Fibroblast of upper back skin (primary cell): ENCODE measurements at regions not wholly inside any gene's neighbourhood (a gene's known extent, or its start where the extent isn't known, plus 50 kb on each side); places are given as distances from the start of the nearest gene placed in this dataset.

Experiments
- DNase-seq: peaks from one replicate; pipeline ENCODE4 v3.0.0-alpha.2; 2013

DNA sequence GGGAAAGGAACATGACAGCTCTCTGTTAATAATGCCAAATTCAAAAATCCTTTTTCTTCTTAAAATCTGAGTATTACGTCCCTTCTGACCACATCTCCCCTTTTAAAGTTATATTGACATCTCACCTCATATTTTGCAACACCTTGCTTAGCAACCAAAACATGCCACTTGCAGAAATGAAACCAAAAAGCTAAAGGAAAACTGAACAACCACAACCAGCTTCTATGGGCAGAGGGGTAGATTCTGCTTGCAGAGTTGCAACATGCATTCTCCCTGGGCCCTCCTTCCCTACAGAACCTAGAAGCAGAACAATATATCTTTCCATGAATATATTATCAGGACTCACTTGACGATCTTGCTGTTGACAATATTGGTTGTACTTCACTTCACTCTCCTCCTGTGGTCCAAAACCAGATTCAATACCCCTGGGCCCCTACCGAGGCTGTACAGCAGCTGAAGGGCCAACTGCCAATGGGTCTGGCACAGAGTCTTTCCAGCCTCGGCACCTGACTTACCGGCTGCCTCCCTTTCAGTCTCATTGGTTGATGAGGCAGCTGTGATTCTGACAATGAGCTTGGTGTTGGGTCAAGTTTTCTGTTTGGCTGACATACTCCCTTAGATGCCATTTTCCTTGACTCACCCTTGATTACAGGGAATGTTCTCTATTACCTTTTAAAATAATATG, 616.6 kb downstream of the ZEB2 start:
- peak; percentile 17 for DNase-seq

DNA sequence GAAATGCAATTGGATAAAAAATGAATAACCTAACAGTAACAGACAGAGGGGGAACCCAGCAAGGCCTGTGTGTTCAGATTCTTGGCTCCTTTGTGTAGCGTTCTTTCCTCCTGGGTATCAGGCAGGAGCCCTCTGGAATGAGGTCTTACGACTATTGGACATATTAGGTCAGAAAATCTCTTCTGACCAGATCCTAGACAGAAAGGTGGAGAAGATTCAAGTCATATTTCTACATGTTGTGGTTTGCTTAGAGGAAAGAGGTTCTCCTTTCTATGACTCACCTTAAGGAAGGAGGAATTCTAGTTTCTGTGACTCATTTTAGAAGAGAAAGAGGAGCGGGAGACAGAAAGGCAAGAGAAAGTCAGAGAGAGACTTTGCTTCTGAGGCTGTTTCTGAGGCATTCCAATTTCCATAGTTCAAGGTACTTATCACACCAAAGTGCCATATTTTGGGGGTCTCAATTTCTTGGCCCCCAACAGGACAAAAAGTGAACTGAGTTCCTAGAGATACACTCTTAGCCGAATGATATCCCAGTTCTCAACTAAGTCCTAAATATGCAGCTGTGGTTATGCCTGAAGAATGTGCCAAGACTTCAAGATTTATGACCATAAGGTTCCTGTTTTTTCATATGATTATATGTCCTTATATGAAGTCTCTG, 618.6 kb downstream of the ZEB2 start:
- peak; percentile 98 for DNase-seq

DNA sequence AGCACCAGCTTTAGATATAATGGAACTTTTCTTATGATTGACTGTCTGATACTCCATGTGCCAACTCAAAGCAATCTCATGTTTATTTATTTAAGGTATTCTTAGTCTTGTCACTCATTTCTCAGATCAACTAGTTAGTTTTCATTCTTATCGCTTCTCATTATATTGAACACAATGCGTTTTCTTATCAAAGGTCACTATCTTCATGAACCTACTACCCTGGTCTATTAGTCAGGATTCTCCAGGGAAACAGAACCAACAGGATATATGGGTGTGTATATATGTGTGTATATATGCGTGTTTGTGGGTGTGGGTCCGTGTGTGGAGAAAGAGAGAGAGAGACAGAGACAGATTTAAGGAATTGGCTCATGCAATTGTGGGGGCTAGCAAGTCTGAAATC, 619.9 kb downstream of the ZEB2 start:
- DNase-seq, result no peak

DNA sequence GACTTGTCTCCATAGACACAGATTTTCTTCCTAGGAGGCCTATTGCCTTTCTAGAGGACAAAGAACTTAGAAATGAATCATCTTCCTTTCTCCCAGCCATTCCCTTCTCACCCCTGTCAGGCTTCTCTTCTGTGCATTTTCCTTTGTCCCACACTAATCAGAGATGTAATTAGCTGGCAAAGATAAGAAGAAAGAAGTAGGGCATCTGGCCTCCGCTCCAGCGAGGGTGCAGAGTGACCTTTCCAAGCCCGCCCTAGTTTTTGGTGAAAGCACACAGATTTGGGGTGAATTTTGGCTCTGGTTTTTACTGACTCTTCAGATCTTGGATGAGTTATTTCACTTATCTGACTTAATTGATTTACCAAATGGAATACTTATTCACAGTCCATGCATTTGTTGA, 626.5 kb downstream of the ZEB2 start:
- DNase-seq, result no peak

DNA sequence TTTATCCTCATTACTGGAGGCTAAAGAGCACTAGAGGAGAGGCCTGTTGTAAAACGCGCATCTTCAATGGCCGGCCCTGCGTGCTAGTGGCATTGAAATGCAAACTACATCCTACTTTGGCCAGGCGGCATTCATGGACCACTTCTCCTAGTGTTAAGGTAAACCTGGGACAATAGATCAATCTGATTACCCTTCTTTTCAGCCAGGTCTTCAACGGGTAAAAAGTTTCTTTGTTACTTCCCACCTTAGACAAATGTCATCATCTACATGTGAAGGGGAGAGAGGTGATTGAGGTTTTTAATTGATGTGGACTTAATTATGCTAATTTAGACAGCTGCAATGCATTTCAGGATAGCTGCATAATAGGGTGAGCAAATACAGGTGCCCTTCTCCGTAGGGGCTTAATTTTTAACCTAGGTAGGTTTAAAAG, 628.0 kb downstream of the ZEB2 start:
- DNase-seq, result no peak

DNA sequence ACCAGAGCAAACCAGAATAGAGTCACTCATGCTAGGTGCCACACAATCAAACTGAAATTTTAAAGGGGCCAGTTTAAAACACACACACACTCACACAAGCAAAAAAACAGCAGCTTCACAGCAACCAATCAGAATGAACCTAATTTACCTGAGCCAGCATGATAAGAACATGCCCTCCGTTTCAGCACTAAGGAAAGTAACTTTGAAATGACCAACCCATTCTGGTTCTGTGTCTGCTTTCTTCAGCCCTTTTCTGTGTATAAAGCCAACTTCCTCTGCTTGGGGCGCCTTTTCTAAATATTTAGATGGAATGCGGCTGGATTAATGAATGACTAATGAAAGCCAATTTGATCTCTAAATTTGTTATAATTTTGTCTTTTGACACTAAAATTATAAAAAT, 629.1 kb downstream of the ZEB2 start:
- DNase-seq, result no peak

DNA sequence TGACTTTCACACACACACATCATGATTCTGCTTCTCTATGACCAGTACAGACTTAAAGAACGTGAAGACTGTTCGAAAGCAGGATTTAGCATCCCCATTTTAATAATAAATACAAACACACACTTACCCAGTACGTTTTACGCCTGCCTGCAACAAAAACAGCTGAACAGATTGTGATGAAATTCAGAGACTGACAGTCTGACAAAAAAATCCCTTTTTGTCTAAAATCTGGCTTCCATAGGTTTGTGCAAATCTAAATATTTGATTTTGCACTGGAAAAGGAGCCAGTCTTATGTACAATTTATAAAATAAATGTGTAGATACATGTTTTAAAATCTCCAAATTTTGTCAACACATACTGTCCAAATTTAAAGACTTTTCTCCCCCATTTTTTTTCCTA, 630.7 kb downstream of the ZEB2 start:
- DNase-seq, result no peak

DNA sequence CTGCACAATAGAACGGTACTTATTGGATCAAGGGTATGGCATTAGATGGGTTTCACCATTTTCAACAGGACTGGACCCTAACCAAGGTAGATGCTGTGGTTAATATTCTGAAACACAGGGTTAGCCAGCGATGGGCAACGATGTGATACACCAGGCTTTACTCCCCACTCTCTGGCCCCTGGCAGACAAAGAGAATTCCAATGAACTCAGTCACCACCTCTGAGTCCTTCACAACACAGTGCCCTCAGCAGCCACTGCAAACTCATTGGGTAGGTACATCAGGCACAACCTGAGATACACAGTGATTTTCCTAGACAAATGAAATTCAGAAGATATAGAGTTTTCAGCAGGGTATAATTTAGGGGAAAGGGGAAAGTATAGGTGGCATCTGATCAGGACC, 634.5 kb downstream of the ZEB2 start:
- DNase-seq, result peak; percentile 21

DNA sequence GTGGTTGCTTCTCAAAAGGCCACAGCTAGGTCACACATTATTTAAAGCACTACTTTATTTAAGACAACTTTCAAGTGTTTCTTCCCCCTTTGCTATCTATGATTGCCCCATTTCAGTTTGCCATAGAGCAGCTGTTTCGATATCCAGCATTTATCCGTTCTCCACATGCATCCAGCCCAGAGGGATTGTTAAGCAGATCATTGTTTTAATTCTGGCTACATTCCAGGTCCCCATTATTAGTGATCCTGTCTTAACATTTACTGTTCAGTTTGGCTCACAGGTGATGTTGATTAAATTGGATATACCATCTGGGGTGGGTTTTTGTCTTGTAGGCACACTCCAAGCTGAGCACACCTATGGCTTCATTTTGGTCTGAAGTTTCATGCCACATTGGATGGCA, 638.7 kb downstream of the ZEB2 start:
- DNase-seq, result no peak

DNA sequence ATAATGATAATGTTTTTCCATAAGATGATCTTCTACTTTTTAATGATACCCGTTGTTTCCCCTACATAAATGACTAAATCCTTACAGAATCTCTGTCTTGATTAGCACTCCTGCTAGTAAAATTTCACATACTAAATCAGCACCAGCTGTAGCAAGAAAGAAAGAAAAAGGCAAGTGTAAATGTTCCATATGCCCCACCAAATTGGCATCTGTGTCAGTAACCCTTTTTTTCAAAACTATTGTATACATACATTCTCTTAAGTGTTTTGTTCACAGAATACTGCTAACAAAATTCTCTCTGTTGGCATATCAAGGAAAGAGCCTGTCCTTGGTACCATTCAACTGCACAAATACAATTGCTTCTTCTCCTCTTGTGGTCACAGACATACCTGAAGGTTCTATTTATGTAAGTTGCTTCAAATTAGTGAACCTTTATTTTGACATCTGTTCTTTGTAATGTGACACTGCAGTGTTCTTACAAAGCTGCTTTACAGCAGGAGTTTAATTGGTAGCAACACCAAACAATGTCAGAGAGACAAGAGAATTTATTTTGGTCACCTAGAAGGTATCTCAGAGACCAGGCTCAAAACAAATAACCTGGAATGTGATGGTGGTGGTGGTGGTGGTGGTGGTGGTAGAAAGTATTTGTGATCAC, 641.9 kb downstream of the ZEB2 start:
- no peak for DNase-seq

DNA sequence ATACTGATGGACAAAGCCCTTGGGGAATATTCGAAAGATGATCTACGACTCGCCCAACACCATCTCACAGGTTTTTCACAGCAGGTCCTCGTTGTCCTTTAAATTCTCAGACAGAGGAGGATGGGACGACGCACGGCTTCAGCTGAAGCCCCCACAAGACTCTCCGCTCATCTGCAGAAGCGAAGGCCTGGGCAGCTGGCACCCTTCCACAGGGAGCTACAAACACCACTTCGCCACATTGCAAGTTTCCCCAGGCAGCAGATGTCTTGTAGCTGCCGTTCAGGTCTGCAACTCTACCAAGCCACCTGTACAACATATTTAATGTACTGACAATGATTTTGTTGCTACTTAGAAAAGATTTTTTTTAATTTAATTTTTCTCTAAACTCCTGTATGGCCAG, 642.9 kb downstream of the ZEB2 start:
- DNase-seq, result no peak

DNA sequence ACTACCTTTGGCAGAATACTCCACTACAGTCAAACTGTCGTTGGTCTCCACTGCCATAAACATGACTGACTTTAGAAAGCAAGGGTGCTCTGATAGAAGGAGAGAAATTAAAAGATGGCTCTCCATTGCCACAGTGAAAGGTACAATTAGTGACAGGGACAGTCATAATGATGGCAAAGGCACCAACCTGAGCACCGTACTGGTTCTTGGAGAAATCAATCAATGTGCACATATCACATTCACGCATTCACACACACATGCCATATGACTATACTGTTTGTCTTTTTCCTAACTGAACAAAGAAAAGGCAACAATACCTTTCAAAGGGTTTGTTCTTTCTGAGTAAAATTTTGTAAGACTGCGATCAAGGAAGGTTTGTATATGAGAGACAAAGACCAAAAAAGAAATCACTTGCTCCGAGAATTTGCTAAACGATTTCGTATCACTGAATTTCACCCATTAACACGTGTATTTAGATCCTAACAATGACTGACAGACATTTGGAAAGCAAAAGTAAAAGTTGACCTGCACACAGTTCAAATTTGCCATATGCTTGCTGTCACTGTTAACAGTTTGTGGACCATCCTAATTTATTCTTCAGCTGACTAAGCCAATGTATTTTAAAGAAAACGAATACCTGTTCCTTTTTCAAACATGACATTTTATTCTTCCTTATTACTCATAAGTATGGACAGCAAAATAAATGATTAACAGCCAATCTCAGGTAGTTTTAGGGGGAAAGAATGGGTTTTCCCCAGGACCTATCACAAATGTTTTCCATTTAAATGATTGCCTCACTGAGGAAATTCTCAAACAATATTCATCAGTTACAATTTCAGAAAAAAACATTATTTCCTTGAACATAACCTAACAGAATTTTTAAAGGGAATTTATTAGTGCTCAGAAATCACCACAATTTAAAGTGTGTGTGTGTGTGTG, 644.4 kb downstream of the ZEB2 start:
- no peak for DNase-seq

DNA sequence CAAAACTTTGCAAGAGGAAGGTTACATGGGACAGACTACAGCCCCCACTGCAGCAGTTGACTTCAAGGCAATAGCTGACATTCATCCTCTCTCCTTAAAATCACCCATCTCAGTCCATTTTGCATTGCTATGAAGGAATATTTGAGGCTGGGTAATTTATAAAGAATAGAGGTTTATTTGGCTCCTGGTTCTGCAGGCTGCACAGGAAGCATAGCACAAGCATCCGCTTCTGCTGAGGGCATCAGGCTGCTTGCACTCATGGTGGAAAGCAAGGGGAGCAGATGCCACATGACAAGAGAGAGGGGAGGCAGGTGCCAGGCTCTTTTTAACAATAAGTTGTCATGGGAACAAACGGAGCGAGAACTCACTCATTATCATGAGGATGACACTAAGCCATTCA, 646.0 kb downstream of the ZEB2 start:
- DNase-seq, result no peak

DNA sequence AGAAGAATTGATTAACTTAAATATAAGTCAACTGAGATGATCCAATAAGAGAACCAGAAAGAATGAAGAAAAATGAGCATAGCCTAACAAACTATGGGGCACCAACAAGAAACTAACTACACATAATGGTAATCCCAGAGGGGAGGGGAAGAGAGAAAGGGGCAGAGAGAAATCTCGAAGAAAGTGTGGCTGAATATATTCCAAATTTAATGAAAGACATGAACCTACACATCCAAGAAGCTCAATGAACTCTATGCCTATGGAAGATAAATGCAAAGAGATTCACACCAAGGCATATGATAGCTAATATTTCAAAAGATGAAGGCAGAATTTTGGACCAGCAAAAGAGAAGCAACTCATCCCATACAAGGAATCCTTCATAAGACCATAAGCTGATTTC, 649.2 kb downstream of the ZEB2 start:
- DNase-seq, result no peak

DNA sequence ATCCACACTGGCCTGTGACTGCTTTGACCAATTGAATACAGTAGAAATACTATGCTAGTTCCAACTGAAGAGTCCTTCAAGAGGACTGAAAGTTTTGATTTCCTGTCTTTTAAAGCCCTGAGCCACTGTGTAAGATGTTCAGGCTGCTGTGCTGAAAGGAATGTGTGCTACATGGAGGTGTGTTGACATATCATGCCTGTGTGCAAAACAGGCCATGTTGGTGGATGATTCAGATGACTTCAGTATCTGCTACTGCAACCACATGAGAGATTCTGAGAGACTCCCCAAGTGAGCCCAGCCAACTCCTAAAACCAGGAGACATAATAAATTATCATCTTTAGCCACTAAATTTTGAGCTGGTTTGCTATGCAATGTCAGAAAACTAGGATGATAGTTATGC, 662.9 kb downstream of the ZEB2 start:
- DNase-seq, result peak; percentile 83

DNA sequence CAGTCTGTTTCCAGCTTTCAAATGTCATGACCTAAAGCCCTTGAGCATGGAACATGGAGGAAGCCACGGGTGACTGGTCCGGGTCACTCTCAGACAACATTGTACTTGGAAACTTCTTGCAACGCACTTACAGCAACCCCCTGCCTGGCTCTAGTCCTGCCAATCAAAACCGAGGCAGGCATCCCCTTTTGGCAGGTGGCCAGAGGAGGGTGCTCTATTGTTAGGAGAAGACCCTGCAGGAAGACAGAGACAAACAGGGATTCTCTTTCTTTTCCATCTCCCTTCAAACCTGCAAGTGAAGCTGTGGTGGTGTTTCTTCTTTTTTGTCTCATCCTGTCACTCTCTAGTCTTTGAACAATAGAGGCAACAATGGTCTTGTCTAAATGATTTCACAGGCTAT, 667.2 kb downstream of the ZEB2 start:
- DNase-seq, result no peak

DNA sequence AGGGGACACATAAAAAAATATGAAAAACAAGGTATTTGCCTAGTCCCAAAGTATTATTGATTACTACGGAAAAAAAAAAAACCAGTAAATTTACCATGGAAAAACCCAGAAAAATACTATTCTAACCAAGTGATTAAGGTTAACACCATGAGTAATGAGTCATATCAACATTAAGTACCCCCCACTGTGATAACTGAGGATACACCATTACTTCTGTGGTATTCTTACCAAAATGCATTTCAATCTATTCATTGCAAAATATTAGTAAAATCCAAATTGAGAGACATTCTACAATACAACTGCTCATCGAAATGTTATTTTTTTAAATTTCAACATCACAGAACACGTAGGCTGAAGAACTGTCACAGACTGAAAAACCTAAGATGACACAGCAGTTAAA, 669.8 kb downstream of the ZEB2 start:
- DNase-seq, result peak; percentile 19

DNA sequence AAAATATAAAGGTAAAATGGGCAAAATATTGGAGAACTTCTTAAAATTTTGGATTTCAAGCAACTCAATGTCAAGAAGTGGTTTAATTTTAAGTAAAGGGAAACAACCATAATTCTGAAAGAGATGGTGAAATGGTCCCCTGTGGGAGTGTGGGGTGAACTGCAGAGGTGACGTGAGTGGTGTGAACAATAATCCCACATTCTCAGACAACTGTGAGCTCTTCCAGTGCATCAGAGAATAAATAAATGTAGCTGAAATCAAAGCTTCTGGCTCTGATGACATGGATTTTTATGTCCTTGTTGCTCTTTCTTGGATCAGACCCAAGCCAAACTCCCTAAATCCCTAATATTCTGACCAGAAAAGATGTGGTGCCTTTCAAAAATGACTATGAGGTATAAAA, 672.7 kb downstream of the ZEB2 start:
- DNase-seq, result peak; percentile 21

DNA sequence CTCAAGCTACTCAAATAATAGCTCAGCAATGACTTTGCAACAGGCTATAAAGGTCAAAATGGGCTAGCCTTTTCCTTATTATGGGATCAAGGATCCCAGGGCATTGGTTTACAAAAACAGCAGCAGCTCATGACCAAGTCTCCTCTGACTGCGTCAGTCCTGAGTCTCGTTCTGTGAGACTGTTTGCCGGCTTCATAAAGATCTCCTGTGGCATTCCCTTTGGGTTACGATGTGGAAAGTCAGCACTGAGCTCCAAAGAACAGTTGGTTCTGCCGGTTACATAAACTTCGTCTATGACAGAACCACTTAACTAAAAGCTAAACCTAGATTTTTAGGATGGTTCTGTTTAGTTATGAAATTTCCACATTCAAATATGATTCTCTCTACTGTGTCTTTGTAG, 674.9 kb downstream of the ZEB2 start:
- no peak for DNase-seq

DNA sequence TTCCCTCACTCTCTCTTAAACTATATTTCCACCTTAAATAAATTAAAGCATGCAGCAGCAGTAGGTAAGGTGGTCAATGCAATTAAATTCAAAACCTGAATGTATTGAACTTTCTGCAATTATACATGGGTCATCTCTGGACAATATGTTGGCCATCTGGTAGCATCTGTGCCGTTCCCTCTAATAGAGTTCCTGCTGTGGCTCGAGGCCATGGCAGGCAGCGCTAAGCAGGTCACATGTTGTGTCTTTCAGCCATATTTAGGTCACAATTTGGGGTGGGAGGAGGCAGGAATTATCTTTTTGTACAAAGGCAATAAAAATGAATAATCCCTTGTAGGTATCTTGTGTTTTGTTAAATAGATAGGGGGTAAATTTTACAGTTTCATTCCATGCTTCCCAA, 676.2 kb downstream of the ZEB2 start:
- DNase-seq, result no peak

DNA sequence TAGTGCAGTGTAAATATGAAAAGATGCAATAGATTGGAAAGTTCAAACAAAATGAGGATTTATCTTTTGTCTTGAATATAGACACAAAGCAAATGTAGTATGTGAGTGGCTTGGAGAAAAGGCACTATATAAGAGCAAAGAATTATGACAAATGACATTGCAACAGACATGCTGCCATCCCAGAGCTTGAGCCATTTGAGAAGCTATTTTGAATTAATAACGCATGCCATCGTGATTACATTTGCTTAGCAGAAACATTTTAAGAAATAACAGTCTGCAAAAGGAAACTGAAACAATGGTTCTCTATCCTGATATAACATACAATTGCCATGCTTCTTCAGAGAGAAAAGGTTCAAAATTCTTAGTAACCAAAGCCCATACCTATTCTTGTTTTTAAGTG, 677.1 kb downstream of the ZEB2 start:
- DNase-seq, result no peak

DNA sequence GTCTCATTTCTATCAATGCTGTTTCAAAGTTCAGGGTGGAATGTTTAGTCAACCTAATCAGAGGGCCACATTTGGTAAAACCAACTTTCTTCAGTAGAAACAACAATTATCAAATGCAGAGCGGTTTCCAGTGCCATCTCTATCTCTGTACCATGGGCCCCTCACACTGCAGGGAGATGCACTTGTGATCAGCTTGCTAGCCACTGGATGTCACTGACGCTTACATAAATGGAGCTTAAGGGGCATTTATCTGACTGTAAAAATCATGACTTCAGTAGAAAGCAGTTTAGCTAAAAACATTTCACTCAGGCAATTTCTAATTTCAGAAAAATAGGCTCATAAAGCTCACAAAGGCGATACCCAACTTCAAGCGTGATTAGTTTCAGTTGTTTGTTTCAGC, 678.0 kb downstream of the ZEB2 start:
- peak; percentile 29 for DNase-seq

DNA sequence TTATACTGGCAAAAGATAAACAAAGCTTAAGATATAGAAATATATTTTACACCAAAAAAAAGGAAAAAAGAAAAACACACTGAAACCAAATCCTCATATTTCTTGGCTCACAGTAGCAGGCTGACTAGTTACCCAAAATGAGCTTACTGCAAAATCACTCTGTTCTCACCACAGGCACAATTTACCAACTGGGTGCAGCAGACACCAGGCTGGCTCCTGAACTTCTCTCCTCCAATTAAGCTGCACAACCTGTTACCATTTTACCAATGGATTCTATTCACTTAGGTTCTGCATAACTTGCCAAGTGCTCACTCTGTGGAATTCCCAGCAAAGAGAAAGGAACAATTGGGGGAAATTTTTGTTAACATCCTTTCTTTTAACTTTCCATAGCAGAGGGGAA, 679.3 kb downstream of the ZEB2 start:
- no peak for DNase-seq
